GM12878 (cell line): ENCODE measurements at regions not wholly inside any gene's neighbourhood (a gene's known extent, or its start where the extent isn't known, plus 50 kb on each side); places are given as distances from the start of the nearest gene placed in this dataset.

Experiments used
- ATAC-seq: fragments of 200-7000 bp; cut with Tn5 transposase; 3 replicates; pipeline ENCODE4 v1.9.1; 2020; ENCODE audit warnings: mild to moderate bottlenecking, moderate library complexity
- BruUV-seq: library from RNA; stranded (reverse); fragments of 400-500 nt; replicated peaks from 2 replicates; lab custom pipeline; 2021; lab: Mats Ljungman, UMichigan
- CTCF ChIA-PET: fragments of 300-600 bp; sonication (Branson Sonifier 250); formaldehyde crosslinking; extraction: SDS; loops from one replicate; lab custom pipeline; 2021; ENCODE audit warnings: inconsistent platforms; lab: Yijun Ruan, JAX
- POLR2A ChIA-PET: fragments of 350-600 bp; formaldehyde crosslinking; extraction: SDS; loops from one replicate; lab custom pipeline; 2021; ENCODE audit warnings: inconsistent platforms; lab: Charles Lee
- RAD21 ChIA-PET: fragments of 300-600 bp; sonication (Branson Sonifier 250); formaldehyde crosslinking; loops from one replicate; lab custom pipeline; 2023; ENCODE audit warnings: antibody characterized with exemption; ENCODE audit not compliant: unreplicated experiment; lab: Charles Lee
- SMC1A ChIA-PET: fragments of 300-600 bp; sonication (Branson Sonifier 250); formaldehyde crosslinking; loops from one replicate; lab custom pipeline; 2023; ENCODE audit not compliant: unreplicated experiment, uncharacterized antibody; lab: Charles Lee
- DNase-seq: peaks from one replicate; pipeline ENCODE4 v3.0.0-alpha.2; 2011; ENCODE audit warnings: low read depth, low spot score
- FAIRE-seq: peaks from 3 replicates; lab custom pipeline; 2011; peaks lifted over from hg19 to GRCh38; lab: Jason Lieb, UNC
- H2AFZ ChIP-seq: 2 replicates; pipeline ENCODE4 v1.6.0; 2011; ENCODE audit warnings: low read depth, low read length, control low read depth; ENCODE audit not compliant: control insufficient read depth
- H3K27ac ChIP-seq: 2 replicates; pipeline ENCODE4 v1.5.1; 2011; ENCODE audit warnings: control low read depth; ENCODE audit not compliant: control insufficient read depth, insufficient read depth
- H3K27me3 ChIP-seq, 2 experiments: replicated peaks in 1 of 2; 2 replicates each; pipeline versions ENCODE4 v1.6.0 to v1.6.1; 2011; ENCODE audit warnings: low read length in 1 of 2; ENCODE audit not compliant: control insufficient read depth in 2 of 2, insufficient read depth in 2 of 2
- H3K36me3 ChIP-seq, 2 experiments: 2 replicates each; pipeline ENCODE4 v1.5.1; 2011; ENCODE audit warnings: low read length in 1 of 2; ENCODE audit not compliant: control insufficient read depth in 2 of 2, insufficient read depth in 2 of 2
- H3K4me1 ChIP-seq: 2 replicates; pipeline ENCODE4 v1.6.1; 2011; ENCODE audit warnings: mild to moderate bottlenecking, low read length, moderate library complexity, mixed read lengths; ENCODE audit not compliant: control insufficient read depth, insufficient read depth
- H3K4me2 ChIP-seq: 2 replicates; pipeline ENCODE4 v1.6.0; 2011; ENCODE audit warnings: control low read depth; ENCODE audit not compliant: control insufficient read depth, insufficient read depth
- H3K4me3 ChIP-seq: fragments of 200-600 bp; sonication (generic); 2 replicates; pipeline ENCODE4 v1.5.1; 2016
- H3K79me2 ChIP-seq: 2 replicates; pipeline ENCODE4 v1.6.0; 2011; ENCODE audit warnings: low read length; ENCODE audit not compliant: control insufficient read depth, insufficient read depth
- H3K9ac ChIP-seq: 2 replicates; pipeline ENCODE4 v1.8.0; 2011; ENCODE audit warnings: low read length, control low read depth, mixed read lengths; ENCODE audit not compliant: control insufficient read depth, insufficient read depth
- H3K9me3 ChIP-seq: replicated peaks from 3 replicates; pipeline ENCODE4 v1.5.1; 2011; ENCODE audit warnings: mild to moderate bottlenecking, low read length; ENCODE audit not compliant: control insufficient read depth, insufficient read depth
- H4K20me1 ChIP-seq: 2 replicates; pipeline ENCODE4 v1.6.0; 2011; ENCODE audit not compliant: control insufficient read depth, insufficient read depth
- BACH1 ChIP-seq: fragments of 450-650 bp; IDR thresholded peaks from 2 replicates; pipeline ENCODE4 v1.6.1; 2017; ENCODE audit warnings: mild to moderate bottlenecking, borderline replicate concordance
- BHLHE40 ChIP-seq, 2 experiments: fragments of 450-650 bp in 1 of 2; IDR thresholded peaks; 2 replicates each; pipeline ENCODE4 v1.6.1; 2011 to 2017; ENCODE audit warnings: low read depth in 2 of 2, borderline replicate concordance in 1 of 2, improper control_type of control experiment in 1 of 2, low read length in 1 of 2, mild to moderate bottlenecking in 1 of 2
- CREB1 ChIP-seq: IDR thresholded peaks from 2 replicates; pipeline ENCODE4 v1.6.1; 2012; ENCODE audit warnings: low read depth, mild to moderate bottlenecking, inconsistent platforms
- JUND ChIP-seq: IDR thresholded peaks from 2 replicates; pipeline ENCODE4 v1.6.1; 2012; ENCODE audit warnings: low read depth, mild to moderate bottlenecking, low read length, improper control_type of control experiment, moderate library complexity
- MXI1 ChIP-seq: fragments of 150-350 bp; IDR thresholded peaks from 2 replicates; pipeline ENCODE4 v1.6.1; 2011; ENCODE audit warnings: low read depth, mild to moderate bottlenecking, inconsistent platforms, low read length, improper control_type of control experiment
- POLR2A ChIP-seq: IDR thresholded peaks from 2 replicates; pipeline ENCODE4 v1.6.1; 2011; ENCODE audit warnings: low read depth, mild to moderate bottlenecking, low read length
- POLR2AphosphoS2 ChIP-seq: IDR thresholded peaks from 2 replicates; pipeline ENCODE4 v1.6.1; 2011; ENCODE audit warnings: low read depth, mild to moderate bottlenecking, low read length, improper control_type of control experiment, moderate library complexity
- RUNX3 ChIP-seq: IDR thresholded peaks from 2 replicates; pipeline ENCODE4 v1.6.1; 2012; ENCODE audit warnings: low read length, inconsistent platforms
- SP1 ChIP-seq: IDR thresholded peaks from one replicate; pipeline ENCODE4 v1.6.1; 2011; ENCODE audit warnings: low read depth, low read length
- SREBF1 ChIP-seq: IDR thresholded peaks from 2 replicates; pipeline ENCODE4 v1.6.1; 2012; ENCODE audit warnings: mild to moderate bottlenecking, low read length
- SRF ChIP-seq, 2 experiments: IDR thresholded peaks; 2 replicates each; pipeline ENCODE4 v1.6.1; 2011; ENCODE audit warnings: low read depth in 2 of 2, low read length in 2 of 2, mild to moderate bottlenecking in 1 of 2, moderate library complexity in 1 of 2
- YY1 ChIP-seq: IDR thresholded peaks from 2 replicates; pipeline ENCODE4 v1.6.1; 2011; ENCODE audit warnings: low read depth, mild to moderate bottlenecking, low read length
- ZNF24 ChIP-seq: fragments of 450-650 bp; IDR thresholded peaks from 2 replicates; pipeline ENCODE4 v1.6.1; 2017; ENCODE audit warnings: antibody characterized with exemption, mild to moderate bottlenecking
- WGBS: methylation state at CpG from one replicate; pipeline ENCODE4 v1.1.6; 2016; ENCODE audit warnings: low lambda C conversion rate; ENCODE audit not compliant: insufficient replicate concordance, insufficient coverage; ENCODE audit errors: missing lambda C conversion rate; 5-methylcytosine and 5-hydroxymethylcytosine counted together
- in situ Hi-C: fragments of 300-500 bp; cut with MboI; formaldehyde crosslinking; loops from 9 replicates; pipeline ENCODE4 v1.14.3; 2018; ENCODE audit warnings: mixed read lengths
- intact Hi-C: fragments of 100-400 bp; cut with micrococcal nuclease; formaldehyde crosslinking; loops from one replicate; pipeline ENCODE4 v1.14.2; 2022; ENCODE audit not compliant: unreplicated experiment
- TF ChIP-seq, protein P1 (sequence below): fragments of 150-350 bp; IDR thresholded peaks from 2 replicates; pipeline ENCODE4 v1.6.1; 2014; ENCODE audit warnings: mild to moderate bottlenecking, low read depth, low read length
- TF ChIP-seq, protein P2 (sequence below): fragments of 450-650 bp; IDR thresholded peaks from 2 replicates; pipeline ENCODE4 v1.6.1; 2016; ENCODE audit warnings: mild to moderate bottlenecking, moderate library complexity, borderline replicate concordance
- TF ChIP-seq, protein P3 (sequence below): fragments of 450-650 bp; IDR thresholded peaks from 2 replicates; pipeline ENCODE4 v1.6.1; 2014; ENCODE audit warnings: mild to moderate bottlenecking

DNA sequence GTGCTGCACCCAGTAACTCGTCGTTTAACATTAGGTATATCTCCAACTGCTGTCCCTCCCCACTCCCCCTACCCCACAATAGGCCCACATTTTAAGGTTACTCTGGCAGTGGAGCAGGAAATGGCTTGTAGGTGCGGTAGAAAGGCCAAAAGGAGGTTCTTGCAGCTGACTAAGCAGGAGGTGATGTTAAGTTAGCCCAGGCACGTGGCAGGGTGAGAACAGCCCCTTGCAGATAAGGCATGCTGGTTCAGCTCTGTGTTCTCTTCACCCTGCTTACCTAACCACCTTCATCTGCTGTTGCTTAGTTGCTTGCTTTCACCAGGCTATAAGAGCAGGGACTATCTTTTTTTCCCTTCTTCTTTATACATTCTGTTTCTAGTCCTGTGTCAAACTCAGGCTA, 1082.8 kb upstream of the RBFOX1 start:
- Histone ChIP-seq H4K20me1 (no peaks in the 10 kb centered on the region), H3K9me3 (no peaks in the 10 kb centered on the region; the same call in 2 of the 3 replicates), H3K36me3 (no peaks in the 10 kb centered on the region), H2AFZ (no peak overlapping the region), H3K27ac (no peak overlapping the region), H3K9ac (no peak overlapping the region), H3K4me3 (no peak overlapping the region), H3K27me3 (no peaks in the 10 kb centered on the region), H3K79me2 (no peaks in the 10 kb centered on the region), H3K4me1 (no peaks in the 10 kb centered on the region), H3K4me2 (no peak overlapping the region)
- SMC1A ChIA-PET: no interaction called here
- in situ Hi-C loops (no loop called here), intact Hi-C loops (no loop called here)
- POLR2A ChIA-PET: no interaction called here
- TF ChIP-seq SRF (IDR thresholded peaks at IDR 0.05; ENCODE audit: low read depth in 2 of 2, low read length in 2 of 2) (no peak), SP1 (no peak), ZNF24 (no peak), BACH1 (no peak), BHLHE40 (IDR thresholded peaks at IDR 0.05; ENCODE audit: borderline replicate concordance in 1 of 2, low read depth in 2 of 2, low read length in 1 of 2) (no peak), MXI1 (no peak), RUNX3 (no peak), JUND (no peak), POLR2AphosphoS2 (no peak), CREB1 (no peak), YY1 (no peak), SREBF1 (no peak), POLR2A (no peak)
- TF ChIP-seq, protein P1, sequence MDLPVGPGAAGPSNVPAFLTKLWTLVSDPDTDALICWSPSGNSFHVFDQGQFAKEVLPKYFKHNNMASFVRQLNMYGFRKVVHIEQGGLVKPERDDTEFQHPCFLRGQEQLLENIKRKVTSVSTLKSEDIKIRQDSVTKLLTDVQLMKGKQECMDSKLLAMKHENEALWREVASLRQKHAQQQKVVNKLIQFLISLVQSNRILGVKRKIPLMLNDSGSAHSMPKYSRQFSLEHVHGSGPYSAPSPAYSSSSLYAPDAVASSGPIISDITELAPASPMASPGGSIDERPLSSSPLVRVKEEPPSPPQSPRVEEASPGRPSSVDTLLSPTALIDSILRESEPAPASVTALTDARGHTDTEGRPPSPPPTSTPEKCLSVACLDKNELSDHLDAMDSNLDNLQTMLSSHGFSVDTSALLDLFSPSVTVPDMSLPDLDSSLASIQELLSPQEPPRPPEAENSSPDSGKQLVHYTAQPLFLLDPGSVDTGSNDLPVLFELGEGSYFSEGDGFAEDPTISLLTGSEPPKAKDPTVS: no peak
- TF ChIP-seq, protein P2, sequence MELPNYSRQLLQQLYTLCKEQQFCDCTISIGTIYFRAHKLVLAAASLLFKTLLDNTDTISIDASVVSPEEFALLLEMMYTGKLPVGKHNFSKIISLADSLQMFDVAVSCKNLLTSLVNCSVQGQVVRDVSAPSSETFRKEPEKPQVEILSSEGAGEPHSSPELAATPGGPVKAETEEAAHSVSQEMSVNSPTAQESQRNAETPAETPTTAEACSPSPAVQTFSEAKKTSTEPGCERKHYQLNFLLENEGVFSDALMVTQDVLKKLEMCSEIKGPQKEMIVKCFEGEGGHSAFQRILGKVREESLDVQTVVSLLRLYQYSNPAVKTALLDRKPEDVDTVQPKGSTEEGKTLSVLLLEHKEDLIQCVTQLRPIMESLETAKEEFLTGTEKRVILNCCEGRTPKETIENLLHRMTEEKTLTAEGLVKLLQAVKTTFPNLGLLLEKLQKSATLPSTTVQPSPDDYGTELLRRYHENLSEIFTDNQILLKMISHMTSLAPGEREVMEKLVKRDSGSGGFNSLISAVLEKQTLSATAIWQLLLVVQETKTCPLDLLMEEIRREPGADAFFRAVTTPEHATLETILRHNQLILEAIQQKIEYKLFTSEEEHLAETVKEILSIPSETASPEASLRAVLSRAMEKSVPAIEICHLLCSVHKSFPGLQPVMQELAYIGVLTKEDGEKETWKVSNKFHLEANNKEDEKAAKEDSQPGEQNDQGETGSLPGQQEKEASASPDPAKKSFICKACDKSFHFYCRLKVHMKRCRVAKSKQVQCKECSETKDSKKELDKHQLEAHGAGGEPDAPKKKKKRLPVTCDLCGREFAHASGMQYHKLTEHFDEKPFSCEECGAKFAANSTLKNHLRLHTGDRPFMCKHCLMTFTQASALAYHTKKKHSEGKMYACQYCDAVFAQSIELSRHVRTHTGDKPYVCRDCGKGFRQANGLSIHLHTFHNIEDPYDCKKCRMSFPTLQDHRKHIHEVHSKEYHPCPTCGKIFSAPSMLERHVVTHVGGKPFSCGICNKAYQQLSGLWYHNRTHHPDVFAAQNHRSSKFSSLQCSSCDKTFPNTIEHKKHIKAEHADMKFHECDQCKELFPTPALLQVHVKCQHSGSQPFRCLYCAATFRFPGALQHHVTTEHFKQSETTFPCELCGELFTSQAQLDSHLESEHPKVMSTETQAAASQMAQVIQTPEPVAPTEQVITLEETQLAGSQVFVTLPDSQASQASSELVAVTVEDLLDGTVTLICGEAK: no peak
- TF ChIP-seq, protein P3, sequence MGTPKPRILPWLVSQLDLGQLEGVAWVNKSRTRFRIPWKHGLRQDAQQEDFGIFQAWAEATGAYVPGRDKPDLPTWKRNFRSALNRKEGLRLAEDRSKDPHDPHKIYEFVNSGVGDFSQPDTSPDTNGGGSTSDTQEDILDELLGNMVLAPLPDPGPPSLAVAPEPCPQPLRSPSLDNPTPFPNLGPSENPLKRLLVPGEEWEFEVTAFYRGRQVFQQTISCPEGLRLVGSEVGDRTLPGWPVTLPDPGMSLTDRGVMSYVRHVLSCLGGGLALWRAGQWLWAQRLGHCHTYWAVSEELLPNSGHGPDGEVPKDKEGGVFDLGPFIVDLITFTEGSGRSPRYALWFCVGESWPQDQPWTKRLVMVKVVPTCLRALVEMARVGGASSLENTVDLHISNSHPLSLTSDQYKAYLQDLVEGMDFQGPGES: no peak
- DNase-seq (no peak), ATAC-seq (no peak), FAIRE-seq (no peak)
- RAD21 ChIA-PET: no interaction called here
- BruUV-seq: no TSS peak
- CTCF ChIA-PET: no interaction called here
- 4% methylated on average over 4 of the region's 4 CpGs for WGBS
